IMR-90 (cell line): ENCODE measurements at regions not wholly inside any gene's neighbourhood (a gene's known extent, or its start where the extent isn't known, plus 50 kb on each side); places are given as distances from the start of the nearest gene placed in this dataset.

Experiments used
- ATAC-seq: fragments of 200-7000 bp; cut with Tn5 transposase; 2 replicates; pipeline ENCODE4 v1.9.1; 2020; ENCODE audit warnings: low read depth, mild to moderate bottlenecking, moderate library complexity
- BruUV-seq: library from RNA; stranded (reverse); fragments of 400-500 nt; replicated peaks from 2 replicates; lab custom pipeline; 2021; lab: Mats Ljungman, UMichigan
- CTCF ChIA-PET: fragments of 300-600 bp; formaldehyde crosslinking; extraction: SDS; loops from one replicate; lab custom pipeline; 2021; ENCODE audit warnings: antibody characterized with exemption; lab: Yijun Ruan, JAX
- POLR2A ChIA-PET: fragments of 300-600 bp; sonication (Branson Sonifier 250); formaldehyde crosslinking; loops from one replicate; lab custom pipeline; 2022; ENCODE audit warnings: antibody characterized with exemption; ENCODE audit not compliant: unreplicated experiment; lab: Charles Lee
- DNase-seq: peaks from one replicate; pipeline ENCODE4 v3.0.0; 2013
- H2AFZ ChIP-seq: replicated peaks from 2 replicates; pipeline ENCODE3; 2013; ENCODE audit warnings: low read length, mild to moderate bottlenecking; ENCODE audit not compliant: poor library complexity
- H2AK5ac ChIP-seq: 2 replicates; pipeline ENCODE4 v1.6.1; 2013; ENCODE audit warnings: low read depth, low read length, inconsistent platforms
- H2AK9ac ChIP-seq: replicated peaks from 2 replicates; pipeline ENCODE3; 2013; ENCODE audit warnings: mild to moderate bottlenecking, low read depth, low read length, moderate library complexity; ENCODE audit not compliant: poor library complexity
- H2BK120ac ChIP-seq: 2 replicates; pipeline ENCODE4 v1.6.1; 2013; ENCODE audit warnings: low read depth, low read length, inconsistent platforms
- H2BK15ac ChIP-seq: 3 replicates; pipeline ENCODE4 v1.6.1; 2013; ENCODE audit warnings: low read depth, low read length, inconsistent platforms
- H2BK20ac ChIP-seq: 2 replicates; pipeline ENCODE4 v1.6.1; 2013; ENCODE audit warnings: low read depth, mild to moderate bottlenecking, inconsistent platforms, low read length, moderate library complexity
- H2BK5ac ChIP-seq: 2 replicates; pipeline ENCODE4 v1.6.1; 2013; ENCODE audit warnings: mild to moderate bottlenecking, low read depth, low read length, inconsistent platforms; ENCODE audit not compliant: poor library complexity, severe bottlenecking
- H3K14ac ChIP-seq: replicated peaks from 2 replicates; pipeline ENCODE4 v1.6.1; 2013; ENCODE audit warnings: low read depth, low read length, inconsistent platforms
- H3K18ac ChIP-seq: 2 replicates; pipeline ENCODE4 v1.6.1; 2013; ENCODE audit warnings: low read depth, low read length, control low read depth
- H3K23ac ChIP-seq: 2 replicates; pipeline ENCODE4 v1.6.1; 2013; ENCODE audit warnings: low read depth, low read length, inconsistent platforms
- H3K27ac ChIP-seq: 2 replicates; pipeline ENCODE4 v1.5.1; 2013; ENCODE audit warnings: mild to moderate bottlenecking, control low read depth, low read length; ENCODE audit not compliant: insufficient read depth
- H3K27me3 ChIP-seq: 2 replicates; pipeline ENCODE4 v1.6.1; 2013; ENCODE audit warnings: low read length; ENCODE audit not compliant: control insufficient read depth, insufficient read depth
- H3K36me3 ChIP-seq: 2 replicates; pipeline ENCODE4 v1.6.1; 2013; ENCODE audit warnings: low read length, mixed read lengths; ENCODE audit not compliant: control insufficient read depth, insufficient read depth
- H3K4ac ChIP-seq: 2 replicates; pipeline ENCODE4 v1.6.1; 2013; ENCODE audit warnings: low read depth, low read length, inconsistent platforms
- H3K4me1 ChIP-seq: 2 replicates; pipeline ENCODE4 v1.6.1; 2013; ENCODE audit warnings: low read length, mixed read lengths; ENCODE audit not compliant: control insufficient read depth, insufficient read depth
- H3K4me2 ChIP-seq: 2 replicates; pipeline ENCODE4 v1.6.1; 2013; ENCODE audit warnings: low read depth, mild to moderate bottlenecking, control low read depth, low read length, moderate library complexity
- H3K4me3 ChIP-seq: 2 replicates; pipeline ENCODE4 v1.5.1; 2013; ENCODE audit warnings: low read depth, mild to moderate bottlenecking, control low read depth, low read length, moderate library complexity; ENCODE audit not compliant: insufficient read depth
- H3K56ac ChIP-seq: 2 replicates; pipeline ENCODE4 v1.6.1; 2013; ENCODE audit warnings: low read length, inconsistent platforms; ENCODE audit not compliant: insufficient read depth; ENCODE audit errors: extremely low read depth
- H3K79me1 ChIP-seq, 2 experiments: 2 replicates each; pipeline ENCODE4 v1.6.1; 2013; ENCODE audit warnings: low read length in 2 of 2, inconsistent platforms in 1 of 2, low read depth in 1 of 2
- H3K9ac ChIP-seq: 2 replicates; pipeline ENCODE4 v1.6.1; 2013; ENCODE audit warnings: low read depth, low read length, control low read depth
- H3K9me1 ChIP-seq: 2 replicates; pipeline ENCODE4 v1.6.1; 2013; ENCODE audit warnings: low read length, inconsistent platforms; ENCODE audit not compliant: insufficient read depth
- H3K9me3 ChIP-seq: 2 replicates; pipeline ENCODE4 v1.6.1; 2013; ENCODE audit warnings: low read length; ENCODE audit not compliant: control insufficient read depth, insufficient read depth
- H4K20me1 ChIP-seq: 2 replicates; pipeline ENCODE4 v1.6.1; 2013; ENCODE audit warnings: low read length, inconsistent platforms; ENCODE audit not compliant: insufficient read depth
- H4K5ac ChIP-seq: 2 replicates; pipeline ENCODE4 v1.6.1; 2013; ENCODE audit warnings: mild to moderate bottlenecking, low read depth, low read length, control low read depth
- H4K8ac ChIP-seq, 2 experiments: 2 replicates each; pipeline ENCODE4 v1.6.1; 2013; ENCODE audit warnings: low read depth in 2 of 2, low read length in 2 of 2, control low read depth in 1 of 2, inconsistent platforms in 1 of 2
- H4K91ac ChIP-seq: 2 replicates; pipeline ENCODE4 v1.6.1; 2013; ENCODE audit warnings: low read depth, low read length, inconsistent platforms; ENCODE audit not compliant: insufficient read depth
- FOS ChIP-seq: fragments of 150-350 bp; IDR thresholded peaks from 2 replicates; pipeline ENCODE4 v1.6.1; 2016; ENCODE audit warnings: low read depth, low read length
- SMC3 ChIP-seq: fragments of 150-350 bp; IDR thresholded peaks from 2 replicates; pipeline ENCODE4 v1.6.1; 2016; ENCODE audit warnings: low read depth, mild to moderate bottlenecking, antibody characterized with exemption, low read length, moderate library complexity
- WGBS, 2 experiments: methylation state at CpG; one replicate each; pipeline versions ENCODE4 v1.1.5 to v1.1.7; 2013; ENCODE audit warnings: missing lambda C conversion rate in 2 of 2; ENCODE audit not compliant: insufficient read length in 1 of 2; ENCODE audit errors: extremely low coverage in 2 of 2; 5-methylcytosine and 5-hydroxymethylcytosine counted together
- dilution Hi-C: fragments of 300-500 bp; cut with HindIII; formaldehyde crosslinking; loops from one replicate; pipeline ENCODE4 v1.14.3; 2018; ENCODE audit warnings: low sequenced_read_pairs; ENCODE audit not compliant: unreplicated experiment
- in situ Hi-C: fragments of 300-500 bp; cut with MboI; formaldehyde crosslinking; loops from 3 replicates; pipeline ENCODE4 v1.14.3; 2019; ENCODE audit warnings: low sequenced_read_pairs, inconsistent platforms, mixed read lengths
- intact Hi-C: fragments of 100-400 bp; cut with micrococcal nuclease; formaldehyde crosslinking; loops from 2 replicates; pipeline ENCODE4 v1.10.0; 2022
- TF ChIP-seq, protein P1 (sequence below): fragments of 150-350 bp; IDR thresholded peaks from 2 replicates; pipeline ENCODE4 v1.6.1; 2017; ENCODE audit warnings: mild to moderate bottlenecking, antibody characterized with exemption, low read length, low read depth

DNA sequence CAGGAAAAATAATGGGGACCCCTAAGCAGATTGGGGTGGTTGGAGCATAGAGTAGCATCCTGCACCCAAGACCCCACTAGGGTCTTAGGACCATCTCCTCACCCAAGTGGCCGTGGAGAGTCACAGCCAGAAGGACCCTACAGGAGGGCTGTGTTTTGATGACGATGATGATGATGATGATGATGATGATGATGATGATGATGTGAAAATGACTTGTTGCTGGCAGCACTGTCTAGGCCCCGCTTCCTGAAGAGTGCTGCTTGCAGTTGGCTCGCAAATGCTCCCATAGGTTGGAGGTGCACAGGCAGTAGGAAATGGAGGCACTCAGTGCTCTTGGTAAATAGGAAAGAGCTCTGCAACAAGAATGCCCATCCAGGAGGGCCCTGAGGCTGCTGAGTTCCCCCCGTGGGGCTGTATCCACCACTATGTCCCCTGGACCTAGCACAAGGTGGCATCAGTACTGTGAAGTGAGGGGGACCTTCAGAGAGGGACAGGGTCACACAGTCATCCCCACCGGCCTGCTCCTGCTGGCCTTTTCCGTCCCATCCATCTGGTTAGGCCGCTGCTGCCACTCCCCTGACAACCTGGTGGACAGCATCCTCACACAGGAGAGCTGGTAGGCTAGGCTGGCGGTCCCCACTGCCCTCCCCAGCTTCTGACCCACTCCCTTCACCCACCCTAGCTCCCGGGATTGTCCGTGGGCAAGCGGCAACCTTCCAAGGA, 139.6 kb downstream of the FOXD2 start:
- dilution Hi-C loops, result no loop called here

More for the DNA sequence above, 139.6 kb downstream of the FOXD2 start:
- H4K5ac ChIP-seq, result no peak overlapping the region
- no peak overlapping the region for H3K9ac ChIP-seq
- H3K4me1 ChIP-seq, result no peaks in the 10 kb centered on the region; the same call in 1 of the 2 replicates
- H4K8ac ChIP-seq, result no peak overlapping the region
- no peak overlapping the region for H2AFZ ChIP-seq
- peaks cover 16% of the 10 kb centered on the region for H3K27me3 ChIP-seq
- POLR2A ChIA-PET, result no interaction called here
- H3K14ac ChIP-seq, result no peak overlapping the region
- H3K4me2 ChIP-seq, result no peak overlapping the region
- no peak overlapping the region for H2BK120ac ChIP-seq
- DNase-seq (no peak), ATAC-seq (no peak)
- H3K4ac ChIP-seq, result no peak overlapping the region
- no peak overlapping the region for H2BK20ac ChIP-seq
- H2BK5ac ChIP-seq, result no peak overlapping the region
- no peaks in the 10 kb centered on the region for H3K9me3 ChIP-seq
- no TSS peak for BruUV-seq
- CTCF ChIA-PET, result no interaction called here
- intact Hi-C loops (no loop called here), in situ Hi-C loops (no loop called here)
- no peak overlapping the region for H3K18ac ChIP-seq
- no peak overlapping the region for H2BK15ac ChIP-seq
- no peaks in the 10 kb centered on the region for H3K79me1 ChIP-seq
- H4K91ac ChIP-seq, result no peak overlapping the region
- H3K36me3 ChIP-seq, result no peaks in the 10 kb centered on the region
- H3K23ac ChIP-seq, result no peak overlapping the region
- no peak overlapping the region for H3K4me3 ChIP-seq
- H3K56ac ChIP-seq, result no peak overlapping the region
- TF ChIP-seq, protein P1, sequence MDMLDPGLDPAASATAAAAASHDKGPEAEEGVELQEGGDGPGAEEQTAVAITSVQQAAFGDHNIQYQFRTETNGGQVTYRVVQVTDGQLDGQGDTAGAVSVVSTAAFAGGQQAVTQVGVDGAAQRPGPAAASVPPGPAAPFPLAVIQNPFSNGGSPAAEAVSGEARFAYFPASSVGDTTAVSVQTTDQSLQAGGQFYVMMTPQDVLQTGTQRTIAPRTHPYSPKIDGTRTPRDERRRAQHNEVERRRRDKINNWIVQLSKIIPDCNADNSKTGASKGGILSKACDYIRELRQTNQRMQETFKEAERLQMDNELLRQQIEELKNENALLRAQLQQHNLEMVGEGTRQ, result no peak
- TF ChIP-seq SMC3 (no peak), FOS (no peak)
- WGBS, 2 experiments, result 29% methylated on average over 10 of the region's 12 CpGs; no CpG with 5 or more reads in 1 of the 2 experiments
- H2AK5ac ChIP-seq, result no peak overlapping the region
- no peak overlapping the region for H2AK9ac ChIP-seq
- H3K9me1 ChIP-seq, result no peaks in the 10 kb centered on the region; the same call in 1 of the 2 replicates
- no peak overlapping the region for H3K27ac ChIP-seq
- no peaks in the 10 kb centered on the region for H4K20me1 ChIP-seq
